ENCODE measurements at regions not wholly inside any gene's neighbourhood (a gene's known extent, or its start where the extent isn't known, plus 50 kb on each side); places are given as distances from the start of the nearest gene placed in this dataset.

DNA sequence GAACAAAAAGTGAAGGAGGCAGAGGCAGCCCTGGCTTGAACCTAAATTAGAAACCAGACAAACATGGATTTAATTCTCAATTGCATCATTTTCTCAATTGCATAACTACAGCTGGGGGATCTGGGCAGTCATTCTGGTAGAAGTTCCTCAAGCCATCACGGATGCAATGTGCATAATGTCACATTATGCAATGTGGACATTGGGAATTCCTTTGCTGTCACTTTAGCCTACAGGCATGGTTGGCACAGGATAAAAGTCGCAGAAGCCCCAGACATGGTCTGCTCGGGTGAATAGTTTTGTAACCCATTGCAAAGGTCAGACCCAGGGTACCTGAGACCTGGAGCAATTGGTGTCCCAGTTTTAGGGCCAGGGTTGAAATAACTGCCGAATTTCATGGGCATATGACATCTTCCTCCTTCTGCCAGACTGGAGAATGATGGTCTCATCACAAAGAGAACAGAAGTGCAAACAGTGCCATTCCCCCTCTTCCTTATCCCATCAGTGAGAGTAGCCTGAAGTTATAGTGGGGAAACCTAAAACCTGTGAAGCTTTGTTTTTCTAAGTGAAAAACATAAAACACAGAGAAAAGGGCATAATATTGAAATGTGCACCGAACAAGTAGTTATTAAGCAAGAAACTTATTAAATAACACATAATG is 290.8 kb downstream of the MSX2 start:
- TF ChIP-seq MAZ (IDR thresholded peaks at IDR 0.05; ENCODE audit: borderline replicate concordance, low read depth, low read length) (no peak), RAD21 (IDR thresholded peaks at IDR 0.05; ENCODE audit: low read length) (no peak), POLR2A (IDR thresholded peaks at IDR 0.05; ENCODE audit: low read depth, low read length) (no peak)
